ENCODE measurements at regions not wholly inside any gene's neighbourhood (a gene's known extent, or its start where the extent isn't known, plus 50 kb on each side); places are given as distances from the start of the nearest gene placed in this dataset.

DNA sequence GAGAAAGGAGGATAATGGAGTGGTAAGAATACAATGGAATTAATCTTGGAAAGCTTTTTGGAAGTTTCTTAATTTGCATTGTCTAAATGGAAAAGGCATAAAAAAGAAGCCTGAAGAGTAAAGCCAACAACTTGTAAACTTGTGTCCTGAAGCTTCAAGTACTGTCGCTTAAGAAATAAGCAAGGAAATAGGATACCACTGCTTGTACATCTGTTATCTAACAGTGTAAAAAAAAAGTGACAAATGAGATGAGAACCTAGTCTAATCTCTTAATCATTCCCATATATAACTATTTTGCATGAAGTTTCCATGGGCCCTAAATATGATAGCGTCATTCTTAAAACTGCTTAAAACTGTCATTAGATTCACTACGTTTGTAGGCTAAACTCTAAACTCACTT is 134.0 kb upstream of the DYRK2 start:
- TF ChIP-seq, protein P1, sequence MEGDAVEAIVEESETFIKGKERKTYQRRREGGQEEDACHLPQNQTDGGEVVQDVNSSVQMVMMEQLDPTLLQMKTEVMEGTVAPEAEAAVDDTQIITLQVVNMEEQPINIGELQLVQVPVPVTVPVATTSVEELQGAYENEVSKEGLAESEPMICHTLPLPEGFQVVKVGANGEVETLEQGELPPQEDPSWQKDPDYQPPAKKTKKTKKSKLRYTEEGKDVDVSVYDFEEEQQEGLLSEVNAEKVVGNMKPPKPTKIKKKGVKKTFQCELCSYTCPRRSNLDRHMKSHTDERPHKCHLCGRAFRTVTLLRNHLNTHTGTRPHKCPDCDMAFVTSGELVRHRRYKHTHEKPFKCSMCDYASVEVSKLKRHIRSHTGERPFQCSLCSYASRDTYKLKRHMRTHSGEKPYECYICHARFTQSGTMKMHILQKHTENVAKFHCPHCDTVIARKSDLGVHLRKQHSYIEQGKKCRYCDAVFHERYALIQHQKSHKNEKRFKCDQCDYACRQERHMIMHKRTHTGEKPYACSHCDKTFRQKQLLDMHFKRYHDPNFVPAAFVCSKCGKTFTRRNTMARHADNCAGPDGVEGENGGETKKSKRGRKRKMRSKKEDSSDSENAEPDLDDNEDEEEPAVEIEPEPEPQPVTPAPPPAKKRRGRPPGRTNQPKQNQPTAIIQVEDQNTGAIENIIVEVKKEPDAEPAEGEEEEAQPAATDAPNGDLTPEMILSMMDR (IDR thresholded peaks at IDR 0.05; ENCODE audit: insufficient read depth, low read length, poor library complexity, severe bottlenecking) = no peak
- TF ChIP-seq EZH2phosphoT487 (conservative IDR thresholded peaks at IDR 0.05; ENCODE audit: low read length) = no peak
